ENCODE measurements at regions not wholly inside any gene's neighbourhood (a gene's known extent, or its start where the extent isn't known, plus 50 kb on each side); places are given as distances from the start of the nearest gene placed in this dataset.
A peak's percentile ranks its signal among the peaks of the same experiment; 100 is the strongest.

GRCh38 chr4:129350834-129351721, 255.1 kb downstream of the C4orf33 start:
- DNase-seq, result peak; percentile 39

GRCh38 chr4:129352480-129352879, 256.5 kb downstream of the C4orf33 start:
- no peak for DNase-seq

GRCh38 chr4:129353490-129353889, 257.5 kb downstream of the C4orf33 start:
- DNase-seq, result no peak

- DNase-seq, result no peak
Observed at GRCh38 chr4:129355031-129355430, 259.1 kb downstream of the C4orf33 start.

GRCh38 chr4:129355516-129355915, 259.6 kb downstream of the C4orf33 start:
- DNase-seq, result no peak

GRCh38 chr4:129358571-129358970, 262.6 kb downstream of the C4orf33 start:
- no peak for DNase-seq

- DNase-seq, result no peak
Observed at GRCh38 chr4:129359461-129359860, 263.5 kb downstream of the C4orf33 start.

GRCh38 chr4:129362691-129363274, 266.8 kb downstream of the C4orf33 start:
- peak; percentile 53 for DNase-seq

- no peak for DNase-seq
Observed at GRCh38 chr4:129364747-129365452, 268.9 kb downstream of the C4orf33 start.

- no peak for DNase-seq
Observed at GRCh38 chr4:129369361-129370010, 273.5 kb downstream of the C4orf33 start.

GRCh38 chr4:129371065-129371464, 275.1 kb downstream of the C4orf33 start:
- no peak for DNase-seq

GRCh38 chr4:129371926-129372325, 276.0 kb downstream of the C4orf33 start:
- DNase-seq, result no peak

- no peak for DNase-seq
Observed at GRCh38 chr4:129377131-129377845, 281.3 kb downstream of the C4orf33 start.

- DNase-seq, result no peak
Observed at GRCh38 chr4:129378364-129378763, 282.4 kb downstream of the C4orf33 start.

GRCh38 chr4:129379429-129379828, 283.5 kb downstream of the C4orf33 start:
- no peak for DNase-seq

- DNase-seq, result no peak
Observed at GRCh38 chr4:129384974-129385373, 289.0 kb downstream of the C4orf33 start.

- DNase-seq, result no peak
Observed at GRCh38 chr4:129387666-129388065, 291.7 kb downstream of the C4orf33 start.

- DNase-seq, result no peak
Observed at GRCh38 chr4:129393976-129394375, 298.0 kb downstream of the C4orf33 start.

GRCh38 chr4:129394635-129395034, 298.7 kb downstream of the C4orf33 start:
- no peak for DNase-seq

GRCh38 chr4:129403848-129404247, 307.9 kb downstream of the C4orf33 start:
- DNase-seq, result no peak

GRCh38 chr4:129410115-129410514, 314.2 kb downstream of the C4orf33 start:
- no peak for DNase-seq

GRCh38 chr4:129415004-129415403, 319.1 kb downstream of the C4orf33 start:
- no peak for DNase-seq

GRCh38 chr4:129420637-129421036, 324.7 kb downstream of the C4orf33 start:
- DNase-seq, result no peak
